ENCODE measurements at regions not wholly inside any gene's neighbourhood (a gene's known extent, or its start where the extent isn't known, plus 50 kb on each side); places are given as distances from the start of the nearest gene placed in this dataset.

DNA sequence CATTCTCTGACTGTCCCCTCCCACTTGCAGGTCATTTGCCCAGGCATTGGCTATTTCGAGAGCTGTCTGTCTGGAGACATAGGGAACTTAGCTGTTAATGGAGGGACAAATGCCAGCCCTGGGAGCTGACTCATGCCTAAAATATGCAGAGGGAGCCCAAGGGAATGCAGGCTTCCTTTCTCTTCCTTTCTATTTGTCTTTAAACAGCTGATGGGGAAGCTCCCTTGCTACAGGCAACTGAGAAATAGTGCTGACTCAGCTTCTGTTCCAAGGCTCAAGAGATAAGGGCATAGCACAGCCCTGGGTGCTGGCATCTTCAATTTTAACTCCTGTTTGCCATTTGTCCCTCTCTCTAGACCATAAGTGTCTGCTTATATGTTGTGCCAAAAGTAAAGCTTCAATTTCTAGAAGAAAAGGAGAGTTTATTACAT, 82.7 kb upstream of the C1GALT1 start:
- TF ChIP-seq, protein P1, sequence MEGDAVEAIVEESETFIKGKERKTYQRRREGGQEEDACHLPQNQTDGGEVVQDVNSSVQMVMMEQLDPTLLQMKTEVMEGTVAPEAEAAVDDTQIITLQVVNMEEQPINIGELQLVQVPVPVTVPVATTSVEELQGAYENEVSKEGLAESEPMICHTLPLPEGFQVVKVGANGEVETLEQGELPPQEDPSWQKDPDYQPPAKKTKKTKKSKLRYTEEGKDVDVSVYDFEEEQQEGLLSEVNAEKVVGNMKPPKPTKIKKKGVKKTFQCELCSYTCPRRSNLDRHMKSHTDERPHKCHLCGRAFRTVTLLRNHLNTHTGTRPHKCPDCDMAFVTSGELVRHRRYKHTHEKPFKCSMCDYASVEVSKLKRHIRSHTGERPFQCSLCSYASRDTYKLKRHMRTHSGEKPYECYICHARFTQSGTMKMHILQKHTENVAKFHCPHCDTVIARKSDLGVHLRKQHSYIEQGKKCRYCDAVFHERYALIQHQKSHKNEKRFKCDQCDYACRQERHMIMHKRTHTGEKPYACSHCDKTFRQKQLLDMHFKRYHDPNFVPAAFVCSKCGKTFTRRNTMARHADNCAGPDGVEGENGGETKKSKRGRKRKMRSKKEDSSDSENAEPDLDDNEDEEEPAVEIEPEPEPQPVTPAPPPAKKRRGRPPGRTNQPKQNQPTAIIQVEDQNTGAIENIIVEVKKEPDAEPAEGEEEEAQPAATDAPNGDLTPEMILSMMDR (IDR thresholded peaks at IDR 0.05; ENCODE audit: insufficient read depth, low read depth, low read length): no peak
- TF ChIP-seq EZH2 (IDR thresholded peaks at IDR 0.05; ENCODE audit: insufficient read depth, low read length): no peak

Measured in astrocyte (in vitro differentiated cells and primary cell).